ENCODE measurements at regions not wholly inside any gene's neighbourhood (a gene's known extent, or its start where the extent isn't known, plus 50 kb on each side); places are given as distances from the start of the nearest gene placed in this dataset.

GRCh38 chr10:36872702-36873393 is 252.6 kb upstream of the ANKRD30A start:
- DNase-seq (ENCODE audit: low read depth, low spot score), result no peak
- H3K4me3 Mint-ChIP-seq, result no peak overlapping the region

DNA sequence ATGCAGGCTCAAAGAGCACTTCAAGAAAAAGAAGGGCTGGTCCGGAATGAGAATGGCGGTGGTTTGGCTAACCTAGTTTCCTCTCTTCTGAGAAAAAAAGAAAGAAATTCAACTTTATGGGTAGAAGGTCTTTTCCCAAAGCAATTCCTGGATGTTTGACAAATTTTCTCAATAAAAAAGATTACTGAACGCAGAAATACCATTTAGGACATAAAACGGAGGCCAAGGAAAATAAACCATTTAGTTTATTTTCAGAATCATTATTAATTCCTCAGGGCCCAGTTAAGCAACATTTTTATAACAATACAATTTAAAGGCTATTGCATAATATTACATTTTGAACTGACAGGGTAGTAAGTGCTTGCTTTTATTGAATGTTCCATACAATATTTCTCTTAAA is 284.6 kb upstream of the ANKRD30A start:
- no peaks in the 10 kb centered on the region for H3K4me1 Mint-ChIP-seq
- H3K27me3 Mint-ChIP-seq (ENCODE audit: low read depth), result no peaks in the 10 kb centered on the region
- DNase-seq (ENCODE audit: low read depth, low spot score), result no peak

More at GRCh38 chr10:36872702-36873393, 252.6 kb upstream of the ANKRD30A start:
- TF ChIP-seq, protein P1, sequence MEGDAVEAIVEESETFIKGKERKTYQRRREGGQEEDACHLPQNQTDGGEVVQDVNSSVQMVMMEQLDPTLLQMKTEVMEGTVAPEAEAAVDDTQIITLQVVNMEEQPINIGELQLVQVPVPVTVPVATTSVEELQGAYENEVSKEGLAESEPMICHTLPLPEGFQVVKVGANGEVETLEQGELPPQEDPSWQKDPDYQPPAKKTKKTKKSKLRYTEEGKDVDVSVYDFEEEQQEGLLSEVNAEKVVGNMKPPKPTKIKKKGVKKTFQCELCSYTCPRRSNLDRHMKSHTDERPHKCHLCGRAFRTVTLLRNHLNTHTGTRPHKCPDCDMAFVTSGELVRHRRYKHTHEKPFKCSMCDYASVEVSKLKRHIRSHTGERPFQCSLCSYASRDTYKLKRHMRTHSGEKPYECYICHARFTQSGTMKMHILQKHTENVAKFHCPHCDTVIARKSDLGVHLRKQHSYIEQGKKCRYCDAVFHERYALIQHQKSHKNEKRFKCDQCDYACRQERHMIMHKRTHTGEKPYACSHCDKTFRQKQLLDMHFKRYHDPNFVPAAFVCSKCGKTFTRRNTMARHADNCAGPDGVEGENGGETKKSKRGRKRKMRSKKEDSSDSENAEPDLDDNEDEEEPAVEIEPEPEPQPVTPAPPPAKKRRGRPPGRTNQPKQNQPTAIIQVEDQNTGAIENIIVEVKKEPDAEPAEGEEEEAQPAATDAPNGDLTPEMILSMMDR (conservative IDR thresholded peaks at IDR 0.05), result no peak
- Mint-ChIP-seq H3K27ac (ENCODE audit: unreplicated experiment) (no peak overlapping the region), H3K27me3 (ENCODE audit: low read depth) (peaks cover 6% of the 10 kb centered on the region), H3K4me1 (no peaks in the 10 kb centered on the region), H3K36me3 (ENCODE audit: low read depth) (no peaks in the 10 kb centered on the region), H3K9me3 (peaks cover 3% of the 10 kb centered on the region)

GRCh38 chr10:36837416-36837815 is 288.0 kb upstream of the ANKRD30A start:
- no peaks in the 10 kb centered on the region for H3K27me3 Mint-ChIP-seq (ENCODE audit: low read depth)
- DNase-seq (ENCODE audit: low read depth, low spot score), result no peak
- no peaks in the 10 kb centered on the region for H3K36me3 Mint-ChIP-seq (ENCODE audit: low read depth)
- TF ChIP-seq, protein P1 (conservative IDR thresholded peaks at IDR 0.05), result no peak
- H3K9me3 Mint-ChIP-seq, result peaks cover 3% of the 10 kb centered on the region
- no peak overlapping the region for H3K27ac Mint-ChIP-seq (ENCODE audit: unreplicated experiment)
- no peaks in the 10 kb centered on the region for H3K4me1 Mint-ChIP-seq
- no peak overlapping the region for H3K4me3 Mint-ChIP-seq

More for the DNA sequence above, 284.6 kb upstream of the ANKRD30A start:
- Mint-ChIP-seq H3K4me3 (no peak overlapping the region), H3K9me3 (peaks cover 3% of the 10 kb centered on the region), H3K27ac (ENCODE audit: unreplicated experiment) (no peak overlapping the region), H3K36me3 (ENCODE audit: low read depth) (no peaks in the 10 kb centered on the region)
- TF ChIP-seq, protein P1 (conservative IDR thresholded peaks at IDR 0.05), result no peak

- H3K4me3 Mint-ChIP-seq, result no peak overlapping the region
- H3K27me3 Mint-ChIP-seq (ENCODE audit: low read depth), result no peaks in the 10 kb centered on the region
- H3K36me3 Mint-ChIP-seq (ENCODE audit: low read depth), result peaks cover 6% of the 10 kb centered on the region
- TF ChIP-seq, protein P1 (conservative IDR thresholded peaks at IDR 0.05), result no peak
- peaks cover 12% of the 10 kb centered on the region for H3K9me3 Mint-ChIP-seq
- DNase-seq (ENCODE audit: low read depth, low spot score), result no peak
- no peaks in the 10 kb centered on the region for H3K4me1 Mint-ChIP-seq
- no peak overlapping the region for H3K27ac Mint-ChIP-seq (ENCODE audit: unreplicated experiment)
Observed at GRCh38 chr10:36819781-36820180, 305.6 kb upstream of the ANKRD30A start.

DNA sequence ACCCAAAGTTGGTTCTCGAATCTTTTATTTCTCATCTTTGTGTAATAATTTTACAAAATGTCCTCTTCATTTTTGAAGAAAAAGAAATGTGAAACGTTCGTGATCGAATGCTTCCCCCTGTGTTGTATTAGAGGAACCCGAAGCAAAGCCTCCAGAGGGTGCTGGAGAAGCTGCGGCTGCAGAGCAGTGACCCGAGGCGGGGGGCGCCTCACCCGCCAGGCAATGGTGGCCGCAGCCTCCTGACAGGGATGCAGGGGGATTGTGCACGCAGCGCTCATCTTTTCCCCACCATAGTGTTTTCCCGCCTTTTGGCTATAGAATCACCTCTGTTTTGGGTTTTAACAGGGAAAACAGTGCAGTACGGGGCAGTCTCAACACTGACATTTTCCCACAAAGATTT is 307.5 kb upstream of the ANKRD30A start:
- peaks cover 5% of the 10 kb centered on the region for H3K9me3 Mint-ChIP-seq
- H3K27ac Mint-ChIP-seq (ENCODE audit: unreplicated experiment), result no peak overlapping the region
- H3K4me3 Mint-ChIP-seq, result no peak overlapping the region
- H3K36me3 Mint-ChIP-seq (ENCODE audit: low read depth), result peaks cover 2% of the 10 kb centered on the region
- TF ChIP-seq, protein P1 (conservative IDR thresholded peaks at IDR 0.05), result no peak
- no peaks in the 10 kb centered on the region for H3K27me3 Mint-ChIP-seq (ENCODE audit: low read depth)
- no peak for DNase-seq (ENCODE audit: low read depth, low spot score)
- no peaks in the 10 kb centered on the region for H3K4me1 Mint-ChIP-seq

All from neural crest cell (in vitro differentiated cells).